H9 (cell line): ENCODE measurements at regions not wholly inside any gene's neighbourhood (a gene's known extent, or its start where the extent isn't known, plus 50 kb on each side); places are given as distances from the start of the nearest gene placed in this dataset.

Experiments
- DNase-seq: peaks from one replicate; pipeline ENCODE4 v3.0.0-alpha.2; 2017
- H2AFZ ChIP-seq: one replicate; pipeline ENCODE4 v1.6.1; 2013; ENCODE audit warnings: mild to moderate bottlenecking, low read length, control low read depth, moderate library complexity
- H2AK5ac ChIP-seq: 2 replicates; pipeline ENCODE4 v1.6.1; 2013; ENCODE audit warnings: low read length, control low read depth, mixed read lengths; ENCODE audit not compliant: insufficient read length
- H2BK120ac ChIP-seq: one replicate; pipeline ENCODE4 v1.6.1; 2013; ENCODE audit warnings: low read depth, mild to moderate bottlenecking, low read length, control low read depth, inconsistent platforms; ENCODE audit not compliant: poor library complexity, severe bottlenecking
- H2BK12ac ChIP-seq: 2 replicates; pipeline ENCODE4 v1.6.1; 2013; ENCODE audit warnings: low read length, control low read depth, mixed read lengths, low read depth; ENCODE audit not compliant: insufficient read length
- H2BK15ac ChIP-seq: 2 replicates; pipeline ENCODE4 v1.6.1; 2013; ENCODE audit warnings: low read depth, low read length, control low read depth
- H2BK20ac ChIP-seq: one replicate; pipeline ENCODE4 v1.6.1; 2013; ENCODE audit warnings: low read depth, mild to moderate bottlenecking, low read length, control low read depth, inconsistent platforms; ENCODE audit not compliant: poor library complexity, severe bottlenecking
- H2BK5ac ChIP-seq: 2 replicates; pipeline ENCODE4 v1.6.1; 2013; ENCODE audit warnings: low read length, control low read depth, mixed read lengths; ENCODE audit not compliant: insufficient read length
- H3K14ac ChIP-seq: 2 replicates; pipeline ENCODE4 v1.6.1; 2013; ENCODE audit warnings: low read length, control low read depth; ENCODE audit not compliant: insufficient read depth
- H3K18ac ChIP-seq: 2 replicates; pipeline ENCODE4 v1.6.1; 2013; ENCODE audit warnings: low read depth, mild to moderate bottlenecking, mixed read lengths, low read length, control low read depth; ENCODE audit not compliant: insufficient read length
- H3K23ac ChIP-seq: 2 replicates; pipeline ENCODE4 v1.6.1; 2013; ENCODE audit warnings: low read length, control low read depth, mixed read lengths, low read depth; ENCODE audit not compliant: insufficient read length
- H3K23me2 ChIP-seq: 2 replicates; pipeline ENCODE4 v1.6.1; 2013; ENCODE audit warnings: low read depth, mild to moderate bottlenecking, mixed read lengths, low read length, control low read depth; ENCODE audit not compliant: insufficient read length, poor library complexity, severe bottlenecking
- H3K27ac ChIP-seq: 2 replicates; pipeline ENCODE4 v1.5.1; 2013; ENCODE audit warnings: low read length, control low read depth, mixed read lengths, low read depth; ENCODE audit not compliant: insufficient read length
- H3K27me3 ChIP-seq: 2 replicates; pipeline ENCODE4 v1.6.1; 2013; ENCODE audit warnings: low read length, control low read depth, inconsistent platforms; ENCODE audit not compliant: insufficient read depth
- H3K4ac ChIP-seq: 2 replicates; pipeline ENCODE4 v1.6.1; 2013; ENCODE audit warnings: low read depth, mild to moderate bottlenecking, control low read depth, inconsistent platforms, low read length, moderate library complexity
- H3K4me1 ChIP-seq: 2 replicates; pipeline ENCODE4 v1.6.1; 2013; ENCODE audit warnings: low read length, control low read depth, inconsistent platforms; ENCODE audit not compliant: insufficient read depth
- H3K4me2 ChIP-seq: 2 replicates; pipeline ENCODE4 v1.6.1; 2013; ENCODE audit warnings: low read length, control low read depth, mixed read lengths; ENCODE audit not compliant: insufficient read length, insufficient read depth
- H3K56ac ChIP-seq: 2 replicates; pipeline ENCODE4 v1.6.1; 2013; ENCODE audit warnings: low read depth, mild to moderate bottlenecking, mixed read lengths, low read length, control low read depth; ENCODE audit not compliant: insufficient read length
- H3K79me1 ChIP-seq: 2 replicates; pipeline ENCODE4 v1.6.1; 2013; ENCODE audit warnings: low read depth, mild to moderate bottlenecking, moderate library complexity, low read length, control low read depth, inconsistent platforms; ENCODE audit not compliant: insufficient read depth, poor library complexity, severe bottlenecking
- H3K79me2 ChIP-seq: 2 replicates; pipeline ENCODE4 v1.6.1; 2013; ENCODE audit warnings: low read length, control low read depth, inconsistent platforms; ENCODE audit not compliant: insufficient read depth
- H3K9ac ChIP-seq: 2 replicates; pipeline ENCODE4 v1.6.1; 2013; ENCODE audit warnings: low read length, control low read depth, mixed read lengths; ENCODE audit not compliant: insufficient read length; ENCODE audit errors: extremely low read depth
- H3K9me3 ChIP-seq: one replicate; pipeline ENCODE4 v1.6.1; 2013; ENCODE audit warnings: low read depth, low read length, inconsistent platforms; ENCODE audit not compliant: control insufficient read depth
- H3T11ph ChIP-seq: one replicate; pipeline ENCODE4 v1.6.1; 2013; ENCODE audit warnings: mild to moderate bottlenecking, low read length, control low read depth, inconsistent platforms
- H4K20me1 ChIP-seq: one replicate; pipeline ENCODE4 v1.6.1; 2013; ENCODE audit not compliant: control insufficient read depth, insufficient read length, insufficient read depth
- H4K5ac ChIP-seq: 2 replicates; pipeline ENCODE4 v1.6.1; 2013; ENCODE audit warnings: low read depth, mild to moderate bottlenecking, mixed read lengths, low read length, control low read depth; ENCODE audit not compliant: insufficient read length
- H4K8ac ChIP-seq: replicated peaks from 2 replicates; pipeline ENCODE4 v1.6.1; 2013; ENCODE audit warnings: low read length, control low read depth, mixed read lengths, low read depth; ENCODE audit not compliant: insufficient read length
- H4K91ac ChIP-seq: 2 replicates; pipeline ENCODE4 v1.6.1; 2013; ENCODE audit warnings: low read depth, mild to moderate bottlenecking, moderate library complexity, mixed read lengths, low read length, control low read depth; ENCODE audit not compliant: insufficient read length
- H3K27ac Mint-ChIP-seq, 3 experiments: 2 replicates in 2 of 3; 3 replicates in 1 of 3; pipeline ENCODE4 v1.8.0; 2020 to 2021; ENCODE audit warnings: mixed read lengths in 3 of 3, mild to moderate bottlenecking in 1 of 3, moderate library complexity in 1 of 3
- H3K27me3 Mint-ChIP-seq: 2 replicates; pipeline ENCODE4 v1.8.0; 2021; ENCODE audit warnings: low read depth, mild to moderate bottlenecking, moderate library complexity, mixed read lengths
- H3K36me3 Mint-ChIP-seq, 3 experiments: 2 replicates in 2 of 3; 3 replicates in 1 of 3; pipeline ENCODE4 v1.8.0; 2020 to 2021; ENCODE audit warnings: low read depth in 3 of 3, mixed read lengths in 3 of 3; ENCODE audit not compliant: insufficient read depth in 1 of 3
- H3K4me1 Mint-ChIP-seq, 2 experiments: 2 replicates each; pipeline ENCODE4 v1.8.0; 2020; ENCODE audit warnings: mixed read lengths in 2 of 2
- H3K4me3 Mint-ChIP-seq, 2 experiments: 2 replicates in 1 of 2; 3 replicates in 1 of 2; pipeline ENCODE4 v1.8.0; 2020 to 2021; ENCODE audit warnings: mild to moderate bottlenecking in 2 of 2, mixed read lengths in 2 of 2, moderate library complexity in 1 of 2
- H3K9me3 Mint-ChIP-seq, 2 experiments: 2 replicates in 1 of 2; 3 replicates in 1 of 2; pipeline ENCODE4 v1.8.0; 2020; ENCODE audit warnings: mild to moderate bottlenecking in 2 of 2, mixed read lengths in 2 of 2, moderate library complexity in 1 of 2
- CTCF ChIP-seq: fragments of 200-600 bp; sonication (generic); conservative IDR thresholded peaks from 3 replicates; pipeline ENCODE4 v1.8.0; 2021; ENCODE audit warnings: antibody characterized with exemption, mild to moderate bottlenecking
- WGBS: extraction: QIAGEN DNeasy Blood & Tissue Kit; methylation state at CpG from one replicate; pipeline ENCODE4 v1.1.7; 2013; ENCODE audit warnings: missing lambda C conversion rate, low lambda C conversion rate, mixed read lengths; ENCODE audit not compliant: insufficient read length; ENCODE audit errors: extremely low coverage; 5-methylcytosine and 5-hydroxymethylcytosine counted together

DNA sequence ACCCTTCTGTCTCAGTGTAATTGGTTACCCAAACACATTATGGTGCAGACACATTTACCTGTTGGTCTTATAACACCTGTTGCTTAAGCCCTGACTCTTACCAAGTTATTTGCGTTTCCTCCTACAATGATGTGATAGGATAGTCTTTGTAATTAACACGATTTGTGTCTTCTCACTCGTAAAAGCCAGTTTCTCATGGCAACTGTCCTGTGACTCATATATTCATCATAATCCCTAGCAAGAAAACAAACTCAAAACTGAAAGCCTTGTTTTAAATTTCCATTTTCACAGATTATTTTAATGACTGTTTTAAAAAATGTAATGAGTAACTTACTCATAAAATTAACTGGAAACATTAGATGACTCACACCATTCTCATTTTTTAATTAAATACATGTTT, 495.2 kb downstream of the NLGN4X start:
- H3K9me3 ChIP-seq: no peaks in the 10 kb centered on the region
- no peak for DNase-seq
- peaks cover 9% of the 10 kb centered on the region; the same call in 1 of the 2 replicates for H3K27me3 Mint-ChIP-seq
- H2BK15ac ChIP-seq: no peak overlapping the region
- H3K27ac ChIP-seq: no peak overlapping the region
- H3K27ac Mint-ChIP-seq: no peak overlapping the region
- no peak overlapping the region for H2BK120ac ChIP-seq
- no peaks in the 10 kb centered on the region for H3K23me2 ChIP-seq
- no peak overlapping the region for H3K14ac ChIP-seq
- H3K23ac ChIP-seq: no peak overlapping the region
- no peak overlapping the region for H2AK5ac ChIP-seq
- no peak for TF ChIP-seq CTCF
- no peak overlapping the region for H4K8ac ChIP-seq
- H4K5ac ChIP-seq: no peak overlapping the region
- no peak overlapping the region for H3K4ac ChIP-seq
- H2BK12ac ChIP-seq: no peak overlapping the region
- WGBS: no CpG with 5 or more reads among the region's 3 CpGs
- no peak overlapping the region for H3K18ac ChIP-seq
- H3K4me3 Mint-ChIP-seq: no peak overlapping the region
- H3K27me3 ChIP-seq: no peaks in the 10 kb centered on the region
- no peak overlapping the region for H2AFZ ChIP-seq
- H3K9ac ChIP-seq: no peak overlapping the region
- H3K4me1 ChIP-seq: no peaks in the 10 kb centered on the region
- no peaks in the 10 kb centered on the region for H3K79me2 ChIP-seq
- no peak overlapping the region for H3T11ph ChIP-seq
- no peaks in the 10 kb centered on the region for H3K79me1 ChIP-seq
- no peak overlapping the region for H3K4me2 ChIP-seq
- H2BK5ac ChIP-seq: no peak overlapping the region
- H4K91ac ChIP-seq: no peak overlapping the region
- H3K36me3 Mint-ChIP-seq: peaks cover 0 to 5% (median 3%) of the 10 kb centered on the region in 3 experiments; a peak in 3 of 7 replicates
- peaks cover 3 to 8% of the 10 kb centered on the region in 2 experiments for H3K4me1 Mint-ChIP-seq
- no peaks in the 10 kb centered on the region for H4K20me1 ChIP-seq
- H2BK20ac ChIP-seq: no peak overlapping the region
- no peak overlapping the region for H3K56ac ChIP-seq
- peaks cover 3 to 9% of the 10 kb centered on the region in 2 experiments; a peak in 3 of 5 replicates for H3K9me3 Mint-ChIP-seq
